Gastrocnemius medialis (tissue), 4 donors: ENCODE measurements at regions not wholly inside any gene's neighbourhood (a gene's known extent, or its start where the extent isn't known, plus 50 kb on each side); places are given as distances from the start of the nearest gene placed in this dataset.

Experiments used
- ATAC-seq, 2 donors: fragments of 150-250 bp; one replicate each; pipeline ENCODE4 v1.9.1; 2016
- DNase-seq, 2 donors: peaks; one replicate each; pipeline ENCODE4 v3.0.0-alpha.2; 2019
- H3K27ac ChIP-seq, 4 donors: fragments of 200-600 bp; sonication (generic); 1 replicate in 1 of 4; 2 replicates in 3 of 4; pipeline ENCODE4 v1.5.1; 2016 to 2018; ENCODE audit warnings: mild to moderate bottlenecking in 2 of 4, moderate library complexity in 1 of 4
- H3K27me3 ChIP-seq, 3 donors: fragments of 200-600 bp; sonication (generic) in 2 of 3; 1 replicate in 1 of 3; 2 replicates in 2 of 3; pipeline versions ENCODE4 v1.5.1 to v1.6.0; 2016 to 2019; ENCODE audit warnings: mild to moderate bottlenecking in 1 of 3, moderate library complexity in 1 of 3
- H3K36me3 ChIP-seq, 2 donors: fragments of 200-600 bp; sonication (generic) in 1 of 2; one replicate each; pipeline ENCODE4 v1.5.1; 2017 to 2018
- H3K4me1 ChIP-seq, 2 donors: fragments of 200-600 bp; sonication (generic) in 1 of 2; one replicate each; pipeline ENCODE4 v1.5.1; 2016 to 2017; ENCODE audit warnings: mild to moderate bottlenecking in 2 of 2
- H3K4me3 ChIP-seq, 4 donors: fragments of 200-600 bp; sonication (generic) in 3 of 4; 1 replicate in 1 of 4; 2 replicates in 3 of 4; pipeline ENCODE4 v1.5.1; 2016 to 2019; ENCODE audit warnings: mild to moderate bottlenecking in 2 of 4
- H3K9me3 ChIP-seq, 3 donors: fragments of 200-600 bp; sonication (generic) in 2 of 3; 1 replicate in 1 of 3; 2 replicates in 2 of 3; pipeline ENCODE4 v1.5.1; 2016 to 2019
- POLR2A ChIP-seq, 2 donors: fragments of 450-650 bp; IDR thresholded peaks; one replicate each; pipeline ENCODE4 v1.6.1; 2017; ENCODE audit warnings: antibody characterized with exemption in 2 of 2, mild to moderate bottlenecking in 2 of 2, moderate library complexity in 2 of 2
- in situ Hi-C, 4 donors: fragments of 200-750 bp; cut with MboI; loops; one replicate each; pipeline versions ENCODE4 v1.15.0 to v1.8.0; 2017; ENCODE audit warnings: low sequenced_read_pairs in 4 of 4
- intact Hi-C: fragments of 100-400 bp; cut with DNase I; formaldehyde crosslinking; loops from one replicate; pipeline ENCODE4 v1.15.1; 2023; ENCODE audit warnings: low total_unique reads
- TF ChIP-seq, protein P1 (sequence below), 5 experiments: fragments of 450-650 bp in 3 of 5; fragments of 200-600 bp in 2 of 5; sonication (generic) in 2 of 5; IDR thresholded peaks in 4 of 5; conservative IDR thresholded peaks in 1 of 5; 1 replicate in 4 of 5; 2 replicates in 1 of 5; pipeline ENCODE4 v1.5.1; 2016 to 2019; ENCODE audit warnings: antibody characterized with exemption in 5 of 5, mild to moderate bottlenecking in 3 of 5, moderate library complexity in 3 of 5

- no peaks in the 10 kb centered on the region for H3K9me3 ChIP-seq
- in situ Hi-C loops (no loop called here), intact Hi-C loops (no loop called here)
- H3K27me3 ChIP-seq, result no peaks in the 10 kb centered on the region
- DNase-seq, result no peak
- ATAC-seq, result no peak
- H3K4me1 ChIP-seq, result no peaks in the 10 kb centered on the region
- H3K27ac ChIP-seq, result no peak overlapping the region
- TF ChIP-seq, protein P1, sequence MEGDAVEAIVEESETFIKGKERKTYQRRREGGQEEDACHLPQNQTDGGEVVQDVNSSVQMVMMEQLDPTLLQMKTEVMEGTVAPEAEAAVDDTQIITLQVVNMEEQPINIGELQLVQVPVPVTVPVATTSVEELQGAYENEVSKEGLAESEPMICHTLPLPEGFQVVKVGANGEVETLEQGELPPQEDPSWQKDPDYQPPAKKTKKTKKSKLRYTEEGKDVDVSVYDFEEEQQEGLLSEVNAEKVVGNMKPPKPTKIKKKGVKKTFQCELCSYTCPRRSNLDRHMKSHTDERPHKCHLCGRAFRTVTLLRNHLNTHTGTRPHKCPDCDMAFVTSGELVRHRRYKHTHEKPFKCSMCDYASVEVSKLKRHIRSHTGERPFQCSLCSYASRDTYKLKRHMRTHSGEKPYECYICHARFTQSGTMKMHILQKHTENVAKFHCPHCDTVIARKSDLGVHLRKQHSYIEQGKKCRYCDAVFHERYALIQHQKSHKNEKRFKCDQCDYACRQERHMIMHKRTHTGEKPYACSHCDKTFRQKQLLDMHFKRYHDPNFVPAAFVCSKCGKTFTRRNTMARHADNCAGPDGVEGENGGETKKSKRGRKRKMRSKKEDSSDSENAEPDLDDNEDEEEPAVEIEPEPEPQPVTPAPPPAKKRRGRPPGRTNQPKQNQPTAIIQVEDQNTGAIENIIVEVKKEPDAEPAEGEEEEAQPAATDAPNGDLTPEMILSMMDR (IDR thresholded peaks at IDR 0.05 in 4 of 5, conservative IDR thresholded peaks at IDR 0.05 in 1 of 5), result no peak
- TF ChIP-seq POLR2A (IDR thresholded peaks at IDR 0.05), result no peak
- no peaks in the 10 kb centered on the region for H3K36me3 ChIP-seq
- H3K4me3 ChIP-seq, result no peak overlapping the region
Observed at GRCh38 chr4:57689693-57690205, 579.6 kb upstream of the IGFBP7 start.

- no peak overlapping the region for H3K27ac ChIP-seq
- intact Hi-C loops (no loop called here), in situ Hi-C loops (no loop called here)
- H3K4me3 ChIP-seq, result no peak overlapping the region
- H3K9me3 ChIP-seq, result no peaks in the 10 kb centered on the region
- H3K4me1 ChIP-seq, result no peaks in the 10 kb centered on the region
- TF ChIP-seq, protein P1 (IDR thresholded peaks at IDR 0.05 in 4 of 5, conservative IDR thresholded peaks at IDR 0.05 in 1 of 5), result no peak
- no peak for TF ChIP-seq POLR2A (IDR thresholded peaks at IDR 0.05)
- ATAC-seq, result no peak
- H3K27me3 ChIP-seq, result no peaks in the 10 kb centered on the region
- DNase-seq, result no peak
- no peaks in the 10 kb centered on the region for H3K36me3 ChIP-seq
Observed at GRCh38 chr4:57682275-57682674, 572.1 kb upstream of the IGFBP7 start.

- ATAC-seq (no peak), DNase-seq (no peak)
- in situ Hi-C loops, result no loop called here
- Histone ChIP-seq H3K36me3 (no peaks in the 10 kb centered on the region), H3K4me3 (no peak overlapping the region), H3K9me3 (no peaks in the 10 kb centered on the region), H3K27ac (no peak overlapping the region), H3K27me3 (no peaks in the 10 kb centered on the region), H3K4me1 (no peaks in the 10 kb centered on the region)
- no peak for TF ChIP-seq POLR2A (IDR thresholded peaks at IDR 0.05)
- TF ChIP-seq, protein P1 (IDR thresholded peaks at IDR 0.05 in 4 of 5, conservative IDR thresholded peaks at IDR 0.05 in 1 of 5), result no peak
- intact Hi-C loops, result no loop called here
Observed at GRCh38 chr4:57679969-57680368, 569.8 kb upstream of the IGFBP7 start.

- intact Hi-C loops, result no loop called here
- no peak for ATAC-seq
Observed at GRCh38 chr4:57676394-57676793, 566.2 kb upstream of the IGFBP7 start.

More at GRCh38 chr4:57676394-57676793, 566.2 kb upstream of the IGFBP7 start:
- Histone ChIP-seq H3K27me3 (no peaks in the 10 kb centered on the region), H3K9me3 (no peaks in the 10 kb centered on the region), H3K4me1 (no peaks in the 10 kb centered on the region), H3K4me3 (no peak overlapping the region), H3K27ac (no peak overlapping the region), H3K36me3 (no peaks in the 10 kb centered on the region)
- TF ChIP-seq, protein P1 (IDR thresholded peaks at IDR 0.05 in 4 of 5, conservative IDR thresholded peaks at IDR 0.05 in 1 of 5), result no peak
- TF ChIP-seq POLR2A (IDR thresholded peaks at IDR 0.05), result no peak
- in situ Hi-C loops, result no loop called here
- DNase-seq, result no peak
